ENCODE measurements at regions not wholly inside any gene's neighbourhood (a gene's known extent, or its start where the extent isn't known, plus 50 kb on each side); places are given as distances from the start of the nearest gene placed in this dataset.
"Not testable (repeated sequence)": the region's sequence is repeated elsewhere in the genome, so short reads cannot be mapped to it uniquely, and the experiment has no call there.

GRCh38 chr10:29199941-29200679 is 88.8 kb upstream of the LYZL1 start:
- no peak for DNase-seq

DNA sequence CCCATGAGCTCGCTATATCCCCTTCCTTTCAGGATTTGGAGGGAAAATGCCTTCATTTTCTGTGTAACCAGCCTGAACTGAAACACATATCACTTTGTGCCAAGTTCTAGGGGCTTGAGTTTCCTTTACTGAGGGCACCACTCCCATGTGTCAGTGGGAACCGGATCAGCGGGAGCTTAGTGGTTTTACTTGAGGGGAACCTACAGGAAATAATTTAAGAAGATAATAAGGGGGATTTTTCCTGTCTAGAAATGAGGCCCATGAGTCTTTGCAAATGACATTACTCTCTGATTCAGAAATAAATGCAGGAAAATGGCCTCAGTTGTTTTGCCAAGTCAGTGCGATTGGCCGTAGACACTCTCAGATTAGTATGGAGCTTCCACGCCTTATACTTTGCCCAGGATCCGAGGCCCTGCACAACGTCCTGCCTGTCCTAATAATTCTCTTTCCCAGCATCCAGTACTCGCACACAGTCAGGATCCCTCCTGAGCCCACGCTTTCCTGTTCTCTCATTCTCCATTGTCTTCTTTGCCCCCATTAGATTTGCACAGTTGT is 86.4 kb upstream of the LYZL1 start:
- no peak for DNase-seq

GRCh38 chr10:29203432-29203831 is 85.4 kb upstream of the LYZL1 start:
- DNase-seq = no peak

GRCh38 chr10:29204070-29204800 is 84.6 kb upstream of the LYZL1 start:
- DNase-seq = no peak

DNA sequence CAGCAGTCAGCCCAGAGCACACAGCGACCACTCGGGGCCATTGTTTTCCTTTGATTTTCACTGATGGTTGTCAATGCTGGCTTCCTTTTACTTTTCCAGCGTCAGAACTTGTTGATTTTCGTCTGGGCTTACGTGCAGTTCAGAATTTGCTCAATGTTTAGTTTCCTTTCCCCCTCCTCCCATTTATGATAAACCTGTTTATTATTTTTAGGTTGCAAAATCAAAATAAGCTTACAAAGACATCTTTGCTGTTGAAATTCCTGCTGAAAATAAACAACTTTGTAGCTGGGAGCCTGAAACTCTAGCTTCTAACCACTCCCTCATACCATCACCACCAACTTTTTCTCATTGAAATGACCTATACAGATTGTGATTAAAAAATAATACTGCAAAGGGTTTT is 83.1 kb upstream of the LYZL1 start:
- no peak for DNase-seq

GRCh38 chr10:29208845-29209244 is 80.0 kb upstream of the LYZL1 start:
- no peak for DNase-seq

GRCh38 chr10:29209830-29210229 is 79.0 kb upstream of the LYZL1 start:
- DNase-seq = no peak

- no peak for DNase-seq
Observed at GRCh38 chr10:29210266-29210868, 78.5 kb upstream of the LYZL1 start.

GRCh38 chr10:29212597-29212996 is 76.3 kb upstream of the LYZL1 start:
- DNase-seq = no peak

- no peak for DNase-seq
Observed at GRCh38 chr10:29214551-29214950, 74.3 kb upstream of the LYZL1 start.

DNA sequence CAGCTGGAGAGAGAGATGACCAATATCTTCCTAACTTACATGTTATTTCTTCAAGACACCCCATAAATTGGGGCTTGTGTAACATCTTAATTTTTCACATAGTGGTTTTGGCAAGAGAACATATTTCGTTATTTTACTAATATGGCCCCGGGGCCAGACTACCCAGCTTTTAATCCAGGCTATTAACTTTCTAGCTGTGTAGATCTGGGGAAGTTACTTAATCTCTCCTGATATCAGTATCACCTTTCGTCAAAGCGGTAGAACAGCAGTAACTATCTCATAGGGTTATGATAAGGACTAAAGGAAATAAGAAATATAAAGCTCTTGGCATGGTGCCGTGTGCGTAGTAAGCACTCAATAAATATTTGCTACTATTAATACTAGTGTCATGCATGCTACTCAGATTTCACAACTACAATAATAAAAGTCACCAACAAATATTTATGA is 71.6 kb upstream of the LYZL1 start:
- no peak for DNase-seq

- no peak for DNase-seq
Observed at GRCh38 chr10:29223326-29223725, 65.5 kb upstream of the LYZL1 start.

- DNase-seq = no peak
Observed at GRCh38 chr10:29224631-29225030, 64.2 kb upstream of the LYZL1 start.

- DNase-seq = no peak
Observed at GRCh38 chr10:29227201-29227600, 61.7 kb upstream of the LYZL1 start.

- DNase-seq = no peak
Observed at GRCh38 chr10:29228562-29228961, 60.3 kb upstream of the LYZL1 start.

DNA sequence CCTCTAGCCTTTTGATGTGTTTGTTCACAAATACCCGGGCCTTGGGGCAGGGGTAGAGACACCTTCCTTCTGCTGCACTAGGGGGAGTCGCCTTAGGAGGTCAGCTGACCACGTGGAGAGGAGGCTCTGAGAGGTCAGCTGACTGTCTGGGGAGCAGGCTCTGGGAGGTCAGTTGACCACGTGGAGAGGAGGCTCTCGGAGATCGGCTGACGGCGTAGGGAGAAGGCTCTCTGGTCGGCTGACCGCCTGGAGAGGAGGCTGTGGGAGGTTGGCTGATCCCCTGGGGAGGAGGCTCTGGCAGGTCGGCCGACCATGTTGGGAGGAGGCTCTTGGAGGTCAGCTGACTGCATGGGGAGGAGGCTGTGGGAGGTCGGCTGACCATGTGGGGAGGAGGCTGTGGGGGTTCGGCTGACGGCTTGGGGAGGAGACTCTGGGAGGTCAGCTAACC is 59.6 kb upstream of the LYZL1 start:
- DNase-seq = no peak

DNA sequence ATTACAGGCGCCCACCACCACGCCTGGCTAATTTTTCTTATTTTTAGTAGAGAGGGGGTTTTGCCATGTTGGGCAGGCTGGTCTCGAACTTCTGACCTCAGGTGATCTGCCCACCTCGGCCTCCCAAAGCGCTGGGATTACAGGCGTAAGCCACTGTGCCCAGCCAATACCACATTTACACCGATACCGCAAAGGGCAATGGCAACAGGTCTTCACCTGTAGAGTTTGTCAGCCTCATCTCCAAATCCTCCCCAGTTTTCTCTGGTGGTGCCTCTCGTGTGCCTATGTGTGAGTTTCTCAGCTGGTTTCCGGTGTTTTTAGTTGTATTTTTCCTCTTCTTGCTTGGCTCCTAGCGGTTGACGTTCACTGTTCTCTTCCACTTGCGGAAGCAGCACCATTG is 52.0 kb upstream of the LYZL1 start:
- DNase-seq = not testable (repeated sequence)

DNA sequence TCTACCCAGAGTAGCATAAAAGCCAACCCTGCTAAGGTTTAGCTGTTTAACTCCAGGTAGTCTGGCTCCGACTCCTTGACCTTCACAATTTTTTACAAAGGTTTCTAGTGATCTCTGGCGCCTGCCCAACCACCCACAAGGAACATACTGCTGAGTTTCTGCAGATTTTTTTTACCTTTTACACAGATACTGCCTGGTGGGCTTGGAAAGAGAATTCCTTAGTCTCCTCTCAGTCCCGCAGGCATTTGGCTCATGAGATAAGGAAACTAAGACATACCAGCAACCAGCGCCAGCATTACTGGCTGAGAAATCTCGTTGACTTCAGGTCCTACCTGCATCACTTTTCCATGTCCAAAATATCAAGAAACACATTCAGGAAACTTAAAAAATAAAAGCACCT is 51.1 kb upstream of the LYZL1 start:
- DNase-seq = no peak

DNA sequence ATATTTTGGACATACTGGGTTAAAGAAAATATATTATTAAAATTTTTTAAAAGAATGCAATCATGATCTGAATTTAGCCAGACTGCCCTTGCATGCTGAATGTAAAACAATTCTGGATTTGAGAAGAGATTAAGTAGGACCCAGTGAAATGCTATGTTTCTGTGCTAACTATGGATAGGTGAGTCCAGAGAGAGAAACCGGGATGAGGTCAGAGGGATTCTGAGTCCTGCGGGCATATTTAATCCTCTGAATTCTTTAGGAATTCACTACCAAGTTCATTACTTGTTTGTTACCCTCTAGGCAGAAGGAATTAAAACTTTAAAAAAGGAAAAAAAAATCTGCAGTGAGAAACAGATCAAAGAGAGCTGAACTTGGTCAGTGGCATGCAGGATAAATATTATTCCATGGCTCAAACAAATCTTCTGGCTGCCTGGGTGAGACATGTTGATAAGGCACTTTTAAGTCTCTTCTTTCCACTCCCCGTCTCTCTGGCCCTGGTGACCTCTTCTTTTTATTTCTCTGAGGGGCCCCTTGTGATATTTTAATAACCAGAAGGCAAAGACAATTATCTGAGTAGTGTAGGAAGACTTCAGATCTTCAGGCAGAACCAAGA is 50.2 kb upstream of the LYZL1 start:
- DNase-seq = no peak
